ENCODE measurements at regions not wholly inside any gene's neighbourhood (a gene's known extent, or its start where the extent isn't known, plus 50 kb on each side); places are given as distances from the start of the nearest gene placed in this dataset.
"Not testable (repeated sequence)": the region's sequence is repeated elsewhere in the genome, so short reads cannot be mapped to it uniquely, and the experiment has no call there.

- DNase-seq, result no peak
Observed at GRCh38 chr2:58341047-58341446, 99.9 kb upstream of the FANCL start.

GRCh38 chr2:58339548-58340243 lies 98.6 kb upstream of the FANCL start:
- no peak for DNase-seq

- no peak for DNase-seq
Observed at GRCh38 chr2:58336416-58336815, 95.3 kb upstream of the FANCL start.

GRCh38 chr2:58334414-58334813 lies 93.3 kb upstream of the FANCL start:
- peak in 1 of 2 experiments; percentile 4 for DNase-seq

GRCh38 chr2:58325296-58325895 lies 84.3 kb upstream of the FANCL start:
- not testable (repeated sequence) for DNase-seq

GRCh38 chr2:58319481-58319880 lies 78.4 kb upstream of the FANCL start:
- DNase-seq, result no peak

GRCh38 chr2:58318949-58319348 lies 77.8 kb upstream of the FANCL start:
- not testable (repeated sequence) for DNase-seq

GRCh38 chr2:58313926-58314325 lies 72.8 kb upstream of the FANCL start:
- no peak for DNase-seq

- no peak for DNase-seq
Observed at GRCh38 chr2:58308435-58308834, 67.3 kb upstream of the FANCL start.

GRCh38 chr2:58304843-58305242 lies 63.7 kb upstream of the FANCL start:
- no peak for DNase-seq

- no peak for DNase-seq
Observed at GRCh38 chr2:58299123-58299522, 58.0 kb upstream of the FANCL start.

GRCh38 chr2:58293056-58293455 lies 51.9 kb upstream of the FANCL start:
- no peak for DNase-seq

- DNase-seq, result peak; percentile 85 to 86
Observed at GRCh38 chr2:58291726-58292438, 50.8 kb upstream of the FANCL start.
